ENCODE measurements at regions not wholly inside any gene's neighbourhood (a gene's known extent, or its start where the extent isn't known, plus 50 kb on each side); places are given as distances from the start of the nearest gene placed in this dataset.

DNA sequence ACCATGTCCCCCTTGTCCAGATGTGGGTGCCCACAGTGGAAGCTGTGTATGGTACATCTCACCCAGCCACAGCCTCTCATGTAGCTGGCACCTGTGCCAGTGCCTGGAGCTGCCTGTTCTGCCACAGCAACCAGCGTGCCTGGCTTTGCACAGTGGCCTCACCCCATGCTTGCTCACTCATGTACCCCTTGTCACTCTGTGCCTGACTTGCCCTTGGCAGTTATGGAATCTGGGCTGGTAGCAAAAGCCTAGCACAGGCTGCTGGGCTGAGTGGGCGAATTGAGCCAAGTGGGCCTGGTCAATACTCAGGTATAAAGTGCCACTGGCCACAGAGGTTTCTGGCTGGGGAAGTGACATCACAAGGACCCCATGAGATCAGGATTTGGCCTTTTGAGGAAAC lies 264.2 kb downstream of the INSC start:
- DNase-seq (ENCODE audit: low read depth in 2 of 2, low spot score in 1 of 2) = no peak

DNA sequence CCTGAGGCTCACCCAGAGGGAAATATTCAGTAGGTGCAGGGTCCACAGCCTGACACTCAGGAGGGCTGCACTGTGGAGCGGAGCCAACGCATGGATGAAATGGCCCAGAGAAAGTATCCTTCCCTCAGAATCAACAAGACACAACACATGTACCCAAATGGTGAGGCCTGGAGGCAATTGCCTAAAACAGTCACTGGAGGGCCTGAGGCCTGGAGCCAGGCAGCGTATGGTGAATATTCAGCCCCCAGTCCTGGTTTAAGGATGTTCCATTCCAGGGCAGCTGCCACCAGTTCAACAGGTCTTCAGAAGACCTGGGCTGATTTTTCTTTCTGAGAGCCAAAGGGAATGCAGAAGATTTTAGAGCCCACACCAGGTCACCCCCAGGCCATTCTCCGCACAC lies 264.8 kb downstream of the INSC start:
- no peak for DNase-seq (ENCODE audit: low read depth in 2 of 2, low spot score in 1 of 2)

DNA sequence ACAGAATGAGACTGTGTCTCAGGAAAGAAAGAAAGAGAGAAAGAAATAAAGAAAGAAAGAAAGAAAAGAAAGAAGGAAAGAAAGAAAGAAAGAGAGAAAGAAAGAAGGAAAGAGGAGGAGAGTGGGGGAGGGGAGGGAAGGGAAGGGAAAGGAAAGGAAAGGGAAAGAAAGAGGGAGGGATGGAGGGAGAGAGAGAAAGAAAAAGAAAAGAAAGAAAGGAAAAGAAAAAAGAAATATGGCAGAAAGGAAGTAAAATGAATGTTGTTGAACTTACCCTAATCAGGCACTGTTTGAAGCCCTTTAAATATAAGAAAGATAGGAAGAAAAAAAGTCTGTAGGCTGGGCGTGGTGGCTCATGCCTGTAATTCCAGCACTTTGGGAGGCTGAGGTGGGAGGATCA lies 276.1 kb downstream of the INSC start:
- no peak for DNase-seq (ENCODE audit: low read depth in 2 of 2, low spot score in 1 of 2)

DNA sequence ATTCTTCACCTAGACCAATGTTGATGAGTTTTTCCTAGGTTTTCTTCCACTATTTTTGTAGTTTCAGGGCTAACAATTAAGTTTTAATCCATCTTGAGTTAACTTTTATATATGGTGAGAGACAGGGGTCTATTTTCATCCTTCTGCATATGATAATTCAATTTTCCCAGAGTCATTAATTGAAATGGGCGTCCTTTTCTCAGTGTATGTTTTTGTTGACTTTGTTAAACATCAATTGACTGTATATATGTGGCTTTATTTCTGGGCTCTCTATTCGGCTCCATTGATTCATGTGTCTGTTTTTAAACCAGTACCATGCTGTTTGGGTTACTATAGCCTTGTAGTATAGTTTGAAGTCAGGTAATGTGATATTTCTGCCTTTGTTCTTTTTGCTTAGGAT lies 282.1 kb downstream of the INSC start:
- DNase-seq (ENCODE audit: low read depth in 2 of 2, low spot score in 1 of 2) = no peak

DNA sequence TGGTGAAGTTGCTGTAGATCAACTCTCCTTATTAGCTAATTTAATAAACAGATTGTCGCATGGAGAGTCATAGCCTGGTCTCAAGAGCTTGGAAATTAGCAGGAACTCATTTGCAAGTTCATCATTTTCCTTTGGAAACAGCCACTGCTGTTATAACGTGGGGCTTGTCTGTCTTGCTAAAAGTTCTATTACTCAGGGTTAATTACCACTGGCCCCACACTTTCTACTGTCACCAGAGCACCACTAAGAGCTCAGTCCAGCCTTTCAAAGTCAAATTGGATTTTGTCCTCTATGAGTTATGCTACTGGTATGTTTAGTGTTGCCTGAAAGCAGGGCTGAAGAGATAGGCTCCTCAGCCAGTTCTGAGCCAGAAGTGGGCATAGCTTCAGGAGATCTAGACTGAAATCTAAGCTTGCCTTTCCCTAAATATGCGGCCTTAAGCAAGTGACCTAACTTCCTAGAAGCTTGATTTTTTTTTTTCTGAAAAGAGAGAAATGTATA lies 292.2 kb downstream of the INSC start:
- no peak for DNase-seq (ENCODE audit: low read depth in 2 of 2, low spot score in 1 of 2)

DNA sequence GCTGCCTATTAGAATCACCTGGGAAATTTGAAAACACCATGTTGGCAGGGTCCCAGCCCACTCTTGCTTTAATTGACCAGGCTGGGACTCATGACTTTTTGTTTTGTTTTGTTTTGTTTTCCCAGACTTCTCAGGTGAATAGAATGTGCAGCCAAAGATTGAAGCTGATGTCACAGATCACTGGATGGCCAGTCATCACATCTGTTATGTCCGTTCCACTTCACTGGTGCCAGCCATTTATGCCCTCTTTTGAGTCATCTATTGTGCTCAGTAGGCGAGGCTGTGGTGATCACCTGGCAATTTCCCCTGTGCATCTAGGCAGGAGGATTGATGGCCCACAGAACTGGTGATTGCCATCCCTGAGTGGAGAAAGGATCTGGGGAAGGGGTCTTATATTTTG lies 297.3 kb downstream of the INSC start:
- DNase-seq (ENCODE audit: low read depth in 2 of 2, low spot score in 1 of 2) = no peak

DNA sequence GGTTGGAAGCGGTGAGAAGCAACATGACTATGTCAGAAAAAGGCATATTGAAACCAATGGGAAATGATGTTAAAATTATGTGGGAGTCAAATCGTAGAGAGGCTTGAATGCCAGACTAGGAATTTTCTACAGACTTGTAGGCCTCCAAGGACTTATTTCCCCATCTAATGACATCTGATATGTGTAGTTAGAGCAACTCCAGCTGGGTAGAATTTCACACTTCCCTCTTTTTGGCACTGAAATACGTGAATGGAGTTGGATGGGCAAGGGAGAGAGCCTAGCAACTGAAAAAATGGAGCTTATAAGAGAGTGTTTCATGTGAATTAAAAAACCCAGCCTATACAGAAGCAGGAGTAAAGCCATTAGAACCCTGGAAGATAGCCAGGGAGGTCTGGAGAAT lies 304.2 kb downstream of the INSC start:
- DNase-seq (ENCODE audit: low read depth in 2 of 2, low spot score in 1 of 2) = no peak

DNA sequence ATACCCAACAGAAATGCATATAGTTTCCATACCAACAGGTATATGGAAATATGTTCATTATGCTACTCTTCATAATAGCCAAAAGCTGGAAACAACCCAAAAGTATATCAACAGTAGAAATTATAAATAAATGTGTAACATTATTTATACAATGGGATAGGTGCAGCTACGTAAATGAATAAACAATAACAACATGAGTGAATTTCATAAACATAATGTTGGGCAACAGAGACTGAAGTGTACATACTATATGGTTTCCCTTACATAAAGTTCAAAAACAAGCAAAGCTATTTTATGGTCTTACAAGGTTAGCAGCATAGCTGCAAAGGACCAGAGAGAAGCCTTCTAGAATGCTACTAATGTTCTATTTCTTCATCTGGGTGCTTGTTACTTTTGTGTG lies 305.0 kb downstream of the INSC start:
- DNase-seq (ENCODE audit: low read depth in 2 of 2, low spot score in 1 of 2) = no peak

DNA sequence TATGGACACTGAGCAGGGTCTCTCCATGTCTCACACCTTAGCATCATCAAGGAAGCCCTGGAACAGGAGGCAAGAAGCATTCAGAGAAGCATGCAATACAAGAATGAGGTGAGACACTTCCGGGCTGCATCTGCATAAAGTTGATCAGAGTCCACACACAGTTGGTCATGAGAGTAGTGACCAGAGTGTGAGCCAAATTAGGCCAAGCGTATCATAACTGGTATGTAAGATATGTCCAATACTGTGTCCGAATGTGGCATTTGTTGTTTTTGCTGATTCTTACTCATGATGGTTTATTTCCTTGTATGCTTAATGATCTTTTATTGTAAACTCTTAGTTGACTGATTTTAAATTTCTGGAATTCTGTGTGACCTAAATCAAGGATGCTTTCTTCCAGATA lies 315.7 kb downstream of the INSC start:
- DNase-seq (ENCODE audit: low read depth in 2 of 2, low spot score in 1 of 2) = no peak

DNA sequence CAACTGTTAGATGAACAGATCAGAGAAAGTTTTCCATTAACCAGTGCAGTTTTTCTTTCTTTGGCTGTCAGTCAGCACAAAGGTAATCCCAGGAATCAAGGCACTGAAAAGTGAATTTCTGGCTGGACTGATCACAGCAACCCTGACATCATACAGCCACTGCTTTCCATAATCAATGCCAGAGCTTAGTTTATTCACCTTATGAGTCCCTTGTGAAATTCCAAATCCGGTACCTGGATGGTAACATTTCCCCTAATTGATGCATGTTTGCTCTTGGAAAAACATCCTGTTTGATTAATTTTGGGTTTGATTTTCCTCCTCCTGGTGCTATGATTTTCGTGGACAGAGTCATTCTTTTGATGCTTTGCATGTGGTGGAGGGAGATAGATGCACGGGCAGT lies 319.8 kb downstream of the INSC start:
- no peak for DNase-seq (ENCODE audit: low read depth in 2 of 2, low spot score in 1 of 2)

DNA sequence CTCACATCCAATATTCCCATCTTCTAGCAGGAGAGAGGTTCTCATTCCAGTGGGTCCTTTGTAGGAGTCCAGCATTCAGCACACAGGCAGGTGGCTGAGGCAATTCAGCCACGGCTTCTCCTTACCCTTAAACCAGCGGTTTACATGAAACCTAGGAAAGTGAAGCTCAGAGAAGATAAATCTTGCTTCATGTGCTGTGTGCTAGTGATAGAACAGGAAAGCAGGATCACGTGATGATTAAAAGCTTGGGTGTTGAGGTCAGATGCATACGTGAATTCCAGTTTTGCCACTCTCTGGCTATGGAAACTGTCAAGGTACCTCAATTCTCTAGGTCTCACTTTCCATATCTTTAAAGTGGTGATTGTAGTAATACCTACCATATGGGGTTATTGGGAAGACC lies 331.6 kb downstream of the INSC start:
- no peak for DNase-seq (ENCODE audit: low read depth in 2 of 2, low spot score in 1 of 2)

DNA sequence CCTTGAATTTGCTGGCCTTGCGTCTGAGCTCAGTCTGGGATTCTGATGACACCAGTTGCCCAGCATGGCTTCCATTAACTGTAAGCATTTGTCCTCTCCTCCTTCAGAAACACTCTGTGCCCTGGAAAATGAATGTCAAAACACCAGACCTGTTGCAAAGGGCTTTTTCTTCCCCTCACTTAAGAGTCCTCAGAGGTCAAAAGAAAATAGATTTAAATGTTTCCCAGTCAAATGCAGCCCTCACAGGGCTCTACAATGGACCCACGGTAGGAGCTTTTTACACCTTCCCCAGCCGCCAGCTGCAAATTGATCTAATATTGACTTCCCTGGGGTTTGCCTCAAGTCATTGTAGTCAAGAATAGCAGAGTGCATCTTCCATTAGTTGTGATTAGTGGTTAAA lies 332.2 kb downstream of the INSC start:
- DNase-seq (ENCODE audit: low read depth in 2 of 2, low spot score in 1 of 2) = no peak

DNA sequence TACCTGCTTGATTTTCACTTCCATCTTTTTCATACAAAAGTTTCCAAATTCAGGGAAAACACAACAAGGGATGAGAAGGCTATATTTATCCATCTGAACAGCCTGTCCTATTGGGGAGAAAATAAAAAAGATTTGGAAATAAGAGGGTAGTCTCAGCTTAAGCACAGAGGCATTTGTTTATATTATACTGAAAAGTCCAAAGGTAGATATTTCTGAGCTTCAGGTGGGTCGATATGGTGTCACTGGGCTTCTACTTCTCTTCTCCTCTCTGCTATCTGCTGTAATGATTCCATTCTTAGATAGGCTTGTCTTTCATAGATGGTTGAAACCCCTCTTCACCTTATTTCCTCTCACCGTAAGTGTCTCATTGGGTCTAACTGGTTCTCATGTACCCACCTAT lies 337.0 kb downstream of the INSC start:
- DNase-seq (ENCODE audit: low read depth in 2 of 2, low spot score in 1 of 2) = no peak

DNA sequence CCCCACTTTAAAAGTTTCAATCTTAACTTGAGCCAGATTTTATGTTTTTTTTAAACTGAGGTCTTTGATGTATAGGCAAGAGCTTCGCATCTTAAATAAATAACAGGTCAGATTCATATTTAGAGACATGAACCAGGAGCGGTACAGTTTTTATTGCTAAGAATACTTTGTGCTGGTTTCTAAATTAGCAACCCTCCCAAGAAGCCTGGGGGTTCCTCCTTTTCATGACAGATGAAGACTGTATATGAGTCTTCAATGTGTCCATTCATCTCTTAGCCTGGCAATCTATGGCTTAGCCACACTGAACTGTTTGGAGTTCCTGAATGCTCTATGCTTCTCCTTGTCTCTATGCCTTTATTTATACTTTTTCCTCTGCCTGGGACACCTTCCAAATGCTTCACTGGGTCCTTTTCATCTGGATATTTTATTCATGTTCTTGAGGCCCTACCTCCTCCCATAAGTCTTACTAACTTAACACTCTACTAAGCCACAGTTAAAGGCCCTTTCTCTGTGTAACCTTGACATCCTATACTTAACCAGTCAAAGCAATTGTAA lies 338.6 kb downstream of the INSC start:
- no peak for DNase-seq (ENCODE audit: low read depth in 2 of 2, low spot score in 1 of 2)

DNA sequence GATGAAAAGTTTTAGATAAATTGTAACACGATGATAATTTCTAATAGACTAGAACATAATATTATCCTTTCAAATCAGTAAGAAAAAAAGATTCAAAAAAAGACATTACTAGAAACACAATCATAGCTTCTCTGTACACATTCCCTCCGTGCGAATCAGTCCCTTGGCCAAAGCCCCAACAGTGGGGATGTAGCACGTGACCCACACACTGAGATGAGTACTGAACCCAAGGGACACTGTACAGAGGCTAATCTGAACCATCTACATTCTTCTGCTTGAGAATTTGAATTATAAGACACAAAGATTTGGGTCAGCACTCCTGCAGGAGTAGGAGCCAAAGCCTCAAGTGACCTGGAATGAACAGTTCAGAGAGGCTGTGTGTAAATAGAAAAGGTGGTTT lies 353.7 kb downstream of the INSC start:
- no peak for DNase-seq (ENCODE audit: low read depth in 2 of 2, low spot score in 1 of 2)

DNA sequence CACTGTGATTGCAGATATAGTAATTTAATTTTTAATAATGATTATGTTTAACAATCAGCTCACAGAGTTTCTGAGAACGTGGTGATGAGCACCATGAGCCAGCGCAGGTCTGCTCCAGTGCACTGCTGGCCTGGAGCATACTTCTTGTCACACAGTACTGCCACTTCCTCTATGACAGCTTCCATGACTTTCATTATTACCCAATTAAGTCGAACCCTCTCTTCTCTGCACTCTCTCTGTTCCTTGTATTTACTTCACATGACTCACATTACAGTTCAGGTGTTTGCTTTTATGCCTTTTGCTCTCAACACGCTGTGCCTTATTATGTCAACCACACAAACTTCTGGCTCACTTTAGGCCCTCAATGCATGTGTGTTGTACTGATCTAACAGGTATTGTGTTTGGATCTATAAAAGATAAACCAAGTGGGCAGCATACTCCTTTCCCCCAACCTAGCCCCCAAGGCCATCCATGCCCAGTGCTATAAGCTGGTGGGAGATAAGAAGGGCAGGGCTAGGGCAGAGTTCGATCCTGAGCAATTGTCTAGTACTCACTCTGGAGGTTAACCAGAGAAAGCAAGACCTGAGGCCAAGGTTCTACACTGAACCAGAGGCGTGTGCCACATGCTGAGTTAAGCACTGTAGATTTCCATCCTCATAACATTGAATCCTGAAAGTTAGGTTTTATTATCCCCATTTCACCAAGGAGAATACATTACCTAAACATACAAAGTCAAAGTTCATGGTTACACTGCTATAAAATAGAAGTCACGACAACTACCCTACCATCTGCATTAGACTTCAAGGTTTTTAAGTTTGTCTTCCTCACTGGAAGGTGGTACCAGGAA lies 356.5 kb downstream of the INSC start:
- no peak for DNase-seq (ENCODE audit: low read depth in 2 of 2, low spot score in 1 of 2)

DNA sequence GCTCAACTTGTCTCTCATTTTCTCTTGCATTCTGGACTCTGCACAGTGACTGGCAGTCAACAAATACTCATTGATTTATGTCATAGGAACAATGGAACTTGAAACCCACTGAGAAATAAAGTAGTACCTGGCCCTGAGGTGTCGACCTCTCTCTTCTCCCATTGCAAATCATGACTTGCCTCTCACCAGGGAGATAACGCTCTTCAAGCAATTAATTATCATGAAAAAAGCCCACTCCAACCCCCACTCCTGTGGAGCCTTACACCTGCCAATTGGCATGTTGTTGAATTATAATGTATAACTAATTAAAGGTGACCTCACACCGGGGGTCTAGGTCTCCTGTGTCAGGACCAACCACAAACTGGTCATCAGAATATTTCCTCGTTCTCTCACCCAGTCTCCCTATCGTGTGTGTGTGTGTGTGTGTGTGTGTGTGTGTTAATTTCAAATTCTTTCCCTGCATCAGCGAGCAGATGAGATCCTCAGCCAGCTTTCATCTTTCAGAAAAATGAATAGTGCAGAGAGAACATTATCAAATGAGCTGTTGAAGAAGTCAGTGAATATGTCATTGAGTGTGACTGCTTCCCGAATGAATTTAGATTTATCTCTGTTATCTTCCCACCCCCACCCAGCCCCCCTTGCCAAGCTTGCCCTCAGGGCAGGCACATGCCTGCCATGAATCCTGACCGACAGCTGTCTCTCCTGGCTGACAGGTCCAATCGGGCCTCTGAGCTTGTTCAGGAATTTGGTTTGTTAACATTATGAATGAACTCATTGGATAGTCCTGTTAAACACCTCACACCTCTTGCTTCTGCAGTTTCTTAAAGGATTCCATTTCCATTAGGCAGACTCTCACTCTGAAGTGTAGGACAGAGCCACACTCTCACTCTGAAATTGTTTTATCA lies 357.4 kb downstream of the INSC start:
- no peak for DNase-seq (ENCODE audit: low read depth in 2 of 2, low spot score in 1 of 2)

DNA sequence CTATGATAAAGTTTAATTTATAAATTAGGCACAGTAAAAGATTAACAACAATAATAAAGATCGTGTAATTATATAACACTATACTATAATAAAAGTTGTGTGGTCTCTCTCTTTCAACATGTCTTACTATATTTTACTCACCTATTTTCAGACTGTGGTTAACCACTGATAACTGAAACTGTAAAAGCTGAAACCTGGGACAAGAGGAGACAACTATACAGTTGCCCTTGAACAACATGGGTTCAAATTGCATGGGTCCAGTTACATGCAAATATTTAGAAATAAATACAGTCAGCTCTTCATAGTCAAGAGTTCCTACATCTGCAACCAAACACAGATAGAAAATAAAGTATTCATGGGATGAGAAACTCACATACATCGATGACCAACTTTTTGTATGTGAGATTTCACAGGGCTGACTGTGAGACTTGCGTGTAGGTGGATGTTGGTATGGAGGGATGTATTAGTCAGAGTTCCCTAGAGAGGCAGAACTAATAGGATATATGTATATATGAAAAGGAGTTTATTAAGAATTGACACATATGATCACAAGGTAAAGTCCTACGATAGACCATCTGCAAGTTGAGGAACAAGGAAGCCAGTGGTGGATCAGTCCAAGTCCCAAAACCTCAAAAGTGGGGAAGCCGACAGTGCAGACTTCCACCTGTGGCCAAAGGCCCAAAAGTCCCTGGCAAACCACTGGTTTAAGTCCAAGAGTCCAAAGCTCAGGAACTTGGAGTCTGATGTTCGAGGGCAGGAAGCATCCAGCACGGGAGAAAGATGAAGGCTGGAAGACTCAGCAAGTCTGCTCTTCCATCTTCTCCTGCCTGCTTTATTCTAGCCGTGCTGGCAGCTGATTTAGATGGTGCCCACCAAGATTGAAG lies 359.5 kb downstream of the INSC start:
- no peak for DNase-seq (ENCODE audit: low read depth in 2 of 2, low spot score in 1 of 2)

DNA sequence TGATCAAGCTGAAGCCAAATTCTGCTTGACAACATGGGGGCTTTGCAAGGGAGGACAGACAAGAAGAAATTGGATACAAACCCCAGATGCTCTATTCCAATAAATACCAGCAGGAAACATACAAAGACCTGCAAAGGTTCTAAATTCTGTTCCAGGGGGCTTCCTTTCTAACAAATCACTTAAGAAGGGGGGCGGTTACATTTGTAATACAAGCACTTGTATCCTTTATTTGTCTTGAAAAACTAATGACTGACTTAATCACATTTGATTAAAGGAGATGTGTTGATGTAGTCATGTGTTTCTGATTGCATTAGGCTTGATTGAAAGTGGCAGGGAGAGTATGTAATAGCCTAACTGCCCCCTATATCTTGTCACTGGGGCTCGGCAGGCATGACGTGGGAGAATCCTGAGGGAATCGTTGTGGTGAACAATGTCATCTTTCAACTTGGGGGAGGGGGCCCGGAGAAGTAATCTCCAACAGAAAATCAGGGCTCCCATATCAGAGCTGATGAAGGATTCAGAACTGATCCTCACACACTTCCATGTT lies 361.7 kb downstream of the INSC start:
- DNase-seq (ENCODE audit: low read depth in 2 of 2, low spot score in 1 of 2) = no peak

DNA sequence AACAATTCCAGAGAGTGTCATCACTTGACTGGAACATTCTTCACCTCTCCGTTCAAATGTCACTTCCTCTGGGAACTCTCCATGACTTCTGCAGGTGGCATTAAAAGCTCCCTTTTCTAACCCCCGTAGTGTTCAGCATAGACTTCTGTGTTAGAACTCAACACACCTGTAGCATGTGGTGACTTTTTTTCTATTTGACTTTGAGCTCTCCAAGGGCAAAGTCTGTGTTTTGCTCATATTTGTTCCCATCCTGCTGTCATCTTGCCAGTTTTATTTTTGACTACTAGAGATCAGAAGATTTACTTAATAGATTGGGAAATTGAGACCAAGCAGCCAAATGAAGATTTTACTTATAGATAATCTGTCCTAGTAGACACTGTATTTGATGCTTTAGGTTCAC lies 367.1 kb downstream of the INSC start:
- DNase-seq (ENCODE audit: low read depth in 2 of 2, low spot score in 1 of 2) = no peak

DNA sequence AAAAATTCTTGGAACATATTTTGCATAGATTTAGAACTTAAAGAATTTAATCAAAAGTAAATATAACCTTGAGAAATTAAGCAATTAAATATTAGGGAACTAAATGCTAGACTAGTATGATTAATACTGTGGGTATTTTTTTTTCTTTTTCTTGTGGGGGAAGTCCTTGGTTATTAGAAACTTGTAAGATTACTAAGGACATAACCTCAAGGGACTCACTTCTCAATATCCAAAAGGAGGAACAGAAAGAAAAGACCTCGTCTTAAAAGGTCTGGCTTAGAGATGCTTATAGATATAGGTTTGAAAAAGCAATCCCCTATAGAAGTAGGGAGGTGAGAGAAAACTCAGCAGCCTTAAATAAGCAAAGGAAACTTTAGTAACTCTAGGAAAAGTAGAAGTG lies 368.5 kb downstream of the INSC start:
- DNase-seq (ENCODE audit: low read depth in 2 of 2, low spot score in 1 of 2) = no peak

Measured in stimulated activated CD8-positive, alpha-beta memory T cell treated with anti-CD3 and anti-CD28 coated beads, Interleukin-4, amount 100 ng/mL, for 4 hours (primary cell).